ENCODE measurements at regions not wholly inside any gene's neighbourhood (a gene's known extent, or its start where the extent isn't known, plus 50 kb on each side); places are given as distances from the start of the nearest gene placed in this dataset.

- Histone ChIP-seq H3K9me3 (no peaks in the 10 kb centered on the region), H3K27ac (no peak overlapping the region), H3K4me1 (ENCODE audit: control insufficient read depth in 1 of 2, insufficient read depth in 1 of 2, low read depth in 1 of 2, low read length in 1 of 2) (no peaks in the 10 kb centered on the region), H3K36me3 (no peaks in the 10 kb centered on the region), H3K4me3 (ENCODE audit: low read depth in 1 of 2, low read length in 1 of 2) (no peak overlapping the region), H3K27me3 (no peaks in the 10 kb centered on the region)
- TF ChIP-seq, protein P1, sequence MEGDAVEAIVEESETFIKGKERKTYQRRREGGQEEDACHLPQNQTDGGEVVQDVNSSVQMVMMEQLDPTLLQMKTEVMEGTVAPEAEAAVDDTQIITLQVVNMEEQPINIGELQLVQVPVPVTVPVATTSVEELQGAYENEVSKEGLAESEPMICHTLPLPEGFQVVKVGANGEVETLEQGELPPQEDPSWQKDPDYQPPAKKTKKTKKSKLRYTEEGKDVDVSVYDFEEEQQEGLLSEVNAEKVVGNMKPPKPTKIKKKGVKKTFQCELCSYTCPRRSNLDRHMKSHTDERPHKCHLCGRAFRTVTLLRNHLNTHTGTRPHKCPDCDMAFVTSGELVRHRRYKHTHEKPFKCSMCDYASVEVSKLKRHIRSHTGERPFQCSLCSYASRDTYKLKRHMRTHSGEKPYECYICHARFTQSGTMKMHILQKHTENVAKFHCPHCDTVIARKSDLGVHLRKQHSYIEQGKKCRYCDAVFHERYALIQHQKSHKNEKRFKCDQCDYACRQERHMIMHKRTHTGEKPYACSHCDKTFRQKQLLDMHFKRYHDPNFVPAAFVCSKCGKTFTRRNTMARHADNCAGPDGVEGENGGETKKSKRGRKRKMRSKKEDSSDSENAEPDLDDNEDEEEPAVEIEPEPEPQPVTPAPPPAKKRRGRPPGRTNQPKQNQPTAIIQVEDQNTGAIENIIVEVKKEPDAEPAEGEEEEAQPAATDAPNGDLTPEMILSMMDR (IDR thresholded peaks at IDR 0.05): no peak
These were observed 888.8 kb downstream of the LRRTM4 start for GRCh38 chr2:76633276-76633921.

DNA sequence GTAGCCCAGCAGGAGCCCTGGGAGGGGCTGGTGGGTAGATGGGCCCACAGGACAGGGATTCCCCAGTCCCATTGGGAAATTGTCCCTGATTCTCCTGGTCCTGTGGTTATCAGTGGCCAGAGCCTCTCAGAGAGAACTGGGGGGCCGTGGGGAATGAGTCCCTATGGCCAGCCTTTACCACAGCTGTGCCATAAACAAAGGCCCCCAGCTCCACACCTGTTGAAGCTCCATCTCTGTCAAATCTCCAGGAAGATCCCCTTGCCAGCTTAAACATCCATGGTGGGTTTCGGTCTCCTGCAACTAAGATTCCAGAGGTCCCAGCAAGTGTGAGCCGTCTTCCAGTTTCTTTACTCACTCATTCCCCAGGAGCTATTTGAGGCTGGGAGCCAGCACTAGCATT lies 897.1 kb downstream of the LRRTM4 start:
- Histone ChIP-seq H3K27ac (no peak overlapping the region), H3K4me1 (ENCODE audit: control insufficient read depth in 1 of 2, insufficient read depth in 1 of 2, low read depth in 1 of 2, low read length in 1 of 2) (no peaks in the 10 kb centered on the region), H3K4me3 (ENCODE audit: low read depth in 1 of 2, low read length in 1 of 2) (no peak overlapping the region), H3K36me3 (no peaks in the 10 kb centered on the region), H3K27me3 (no peaks in the 10 kb centered on the region), H3K9me3 (no peaks in the 10 kb centered on the region)
- TF ChIP-seq, protein P1 (IDR thresholded peaks at IDR 0.05): no peak

- no peak overlapping the region for H3K4me3 ChIP-seq (ENCODE audit: low read depth in 1 of 2, low read length in 1 of 2)
- H3K27ac ChIP-seq: no peak overlapping the region
- no peaks in the 10 kb centered on the region for H3K4me1 ChIP-seq (ENCODE audit: control insufficient read depth in 1 of 2, insufficient read depth in 1 of 2, low read depth in 1 of 2, low read length in 1 of 2)
- H3K9me3 ChIP-seq: no peaks in the 10 kb centered on the region
- no peaks in the 10 kb centered on the region for H3K27me3 ChIP-seq
- TF ChIP-seq, protein P1 (IDR thresholded peaks at IDR 0.05): no peak
- no peaks in the 10 kb centered on the region for H3K36me3 ChIP-seq
These were observed 902.6 kb upstream of the GCFC2 start for GRCh38 chr2:76613330-76613729.

DNA sequence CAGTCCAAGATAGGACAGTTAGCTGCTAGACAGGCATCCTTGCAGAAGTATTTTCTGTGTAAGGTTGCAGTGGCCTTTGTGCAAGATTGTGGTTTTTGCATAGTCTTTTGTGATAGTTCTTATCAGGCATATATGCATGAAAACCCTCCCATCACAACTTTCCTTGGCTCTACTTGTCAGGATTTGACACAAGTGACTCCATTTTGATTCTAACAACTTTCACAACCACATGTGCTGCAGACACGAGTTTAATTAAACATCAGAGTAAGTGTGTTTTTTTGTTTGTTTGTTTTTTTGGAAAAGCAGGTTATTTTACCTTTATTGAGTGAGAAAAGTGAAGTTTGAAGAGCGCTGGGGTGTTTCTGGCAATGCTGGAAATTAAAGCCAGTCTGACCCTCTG lies 902.0 kb upstream of the GCFC2 start:
- no peak overlapping the region for H3K4me3 ChIP-seq (ENCODE audit: low read depth in 1 of 2, low read length in 1 of 2)
- H3K27me3 ChIP-seq: no peaks in the 10 kb centered on the region
- H3K4me1 ChIP-seq (ENCODE audit: control insufficient read depth in 1 of 2, insufficient read depth in 1 of 2, low read depth in 1 of 2, low read length in 1 of 2): no peaks in the 10 kb centered on the region
- TF ChIP-seq, protein P1 (IDR thresholded peaks at IDR 0.05): no peak
- H3K36me3 ChIP-seq: no peaks in the 10 kb centered on the region
- no peaks in the 10 kb centered on the region for H3K9me3 ChIP-seq
- no peak overlapping the region for H3K27ac ChIP-seq

DNA sequence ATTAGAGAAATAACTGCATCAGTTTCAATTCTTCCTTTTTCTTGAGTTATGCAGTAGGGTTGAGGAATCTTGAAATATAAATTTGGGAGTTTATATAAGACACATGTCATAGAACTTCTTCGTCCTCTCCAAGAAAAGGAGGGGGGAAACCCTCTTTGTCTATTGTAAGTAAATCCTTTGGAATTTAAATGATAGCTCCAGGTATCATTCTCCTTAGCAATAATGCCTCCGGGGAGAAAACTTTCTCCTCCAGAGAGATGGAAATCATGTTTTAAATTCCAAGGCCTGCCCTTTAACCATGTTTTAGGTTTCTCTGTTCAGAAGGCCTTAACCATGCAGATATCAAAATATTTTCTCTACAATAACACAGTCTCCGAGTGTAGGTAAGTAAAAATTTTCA lies 899.7 kb upstream of the GCFC2 start:
- Histone ChIP-seq H3K9me3 (no peaks in the 10 kb centered on the region), H3K27me3 (no peaks in the 10 kb centered on the region), H3K27ac (no peak overlapping the region), H3K4me3 (ENCODE audit: low read depth in 1 of 2, low read length in 1 of 2) (no peak overlapping the region), H3K4me1 (ENCODE audit: control insufficient read depth in 1 of 2, insufficient read depth in 1 of 2, low read depth in 1 of 2, low read length in 1 of 2) (no peaks in the 10 kb centered on the region), H3K36me3 (no peaks in the 10 kb centered on the region)
- TF ChIP-seq, protein P1 (IDR thresholded peaks at IDR 0.05): no peak

All from neutrophil (primary cell).